ENCODE measurements at regions not wholly inside any gene's neighbourhood (a gene's known extent, or its start where the extent isn't known, plus 50 kb on each side); places are given as distances from the start of the nearest gene placed in this dataset.

- no peak for TF ChIP-seq CTCF (IDR thresholded peaks at IDR 0.05)
- TF ChIP-seq POLR2A (IDR thresholded peaks at IDR 0.05): no peak
Observed at GRCh38 chr5:60219921-60220320, 326.4 kb upstream of the PDE4D start.
